ENCODE measurements at regions not wholly inside any gene's neighbourhood (a gene's known extent, or its start where the extent isn't known, plus 50 kb on each side); places are given as distances from the start of the nearest gene placed in this dataset.

- CTCF ChIA-PET = no interaction called here
- no peak for TF ChIP-seq CTCF (IDR thresholded peaks at IDR 0.05; ENCODE audit: insufficient read depth, low read length, missing control alignments)
Observed at GRCh38 chr5:152456815-152457443, 51.9 kb upstream of the NMUR2 start.

GRCh38 chr5:152462021-152462721 is 57.1 kb upstream of the NMUR2 start:
- no peak overlapping the region for H3K4me3 ChIP-seq (ENCODE audit: low read depth, low read length)
- ChIA-PET POLR2A (no interaction called here), CTCF (interaction anchor here (0.7 kb wide), 1 partner anchor 9 kb away, joined by 3 read pairs; no protein-coding TSS in a partner anchor)
- no peak for DNase-seq (ENCODE audit: low read depth, low spot score)
- TF ChIP-seq CTCF (IDR thresholded peaks at IDR 0.05; ENCODE audit: insufficient read depth, low read length, missing control alignments) = no peak

More at GRCh38 chr5:152456815-152457443, 51.9 kb upstream of the NMUR2 start:
- POLR2A ChIA-PET = no interaction called here
- no peak overlapping the region for H3K4me3 ChIP-seq (ENCODE audit: low read depth, low read length)
- DNase-seq (ENCODE audit: low read depth, low spot score) = no peak

- no peak for TF ChIP-seq CTCF (IDR thresholded peaks at IDR 0.05; ENCODE audit: insufficient read depth, low read length, missing control alignments)
- POLR2A ChIA-PET = no interaction called here
- DNase-seq (ENCODE audit: low read depth, low spot score) = no peak
- no peak overlapping the region for H3K4me3 ChIP-seq (ENCODE audit: low read depth, low read length)
- CTCF ChIA-PET = no interaction called here
Observed at GRCh38 chr5:152464048-152464447, 59.0 kb upstream of the NMUR2 start.

- POLR2A ChIA-PET = no interaction called here
- no peak for DNase-seq (ENCODE audit: low read depth, low spot score)
- H3K4me3 ChIP-seq (ENCODE audit: low read depth, low read length) = no peak overlapping the region
- TF ChIP-seq CTCF (IDR thresholded peaks at IDR 0.05; ENCODE audit: insufficient read depth, low read length, missing control alignments) = no peak
- CTCF ChIA-PET = no interaction called here
Observed at GRCh38 chr5:152465140-152465539, 60.1 kb upstream of the NMUR2 start.

GRCh38 chr5:152466085-152466745 is 61.1 kb upstream of the NMUR2 start:
- ChIA-PET CTCF (no interaction called here), POLR2A (no interaction called here)
- H3K4me3 ChIP-seq (ENCODE audit: low read depth, low read length) = no peak overlapping the region
- no peak for TF ChIP-seq CTCF (IDR thresholded peaks at IDR 0.05; ENCODE audit: insufficient read depth, low read length, missing control alignments)
- no peak for DNase-seq (ENCODE audit: low read depth, low spot score)

- DNase-seq (ENCODE audit: low read depth, low spot score) = no peak
- POLR2A ChIA-PET = no interaction called here
- CTCF ChIA-PET = no interaction called here
- no peak for TF ChIP-seq CTCF (IDR thresholded peaks at IDR 0.05; ENCODE audit: insufficient read depth, low read length, missing control alignments)
- H3K4me3 ChIP-seq (ENCODE audit: low read depth, low read length) = no peak overlapping the region
Observed at GRCh38 chr5:152470167-152470566, 65.1 kb upstream of the NMUR2 start.
